ENCODE measurements at regions not wholly inside any gene's neighbourhood (a gene's known extent, or its start where the extent isn't known, plus 50 kb on each side); places are given as distances from the start of the nearest gene placed in this dataset.

DNA sequence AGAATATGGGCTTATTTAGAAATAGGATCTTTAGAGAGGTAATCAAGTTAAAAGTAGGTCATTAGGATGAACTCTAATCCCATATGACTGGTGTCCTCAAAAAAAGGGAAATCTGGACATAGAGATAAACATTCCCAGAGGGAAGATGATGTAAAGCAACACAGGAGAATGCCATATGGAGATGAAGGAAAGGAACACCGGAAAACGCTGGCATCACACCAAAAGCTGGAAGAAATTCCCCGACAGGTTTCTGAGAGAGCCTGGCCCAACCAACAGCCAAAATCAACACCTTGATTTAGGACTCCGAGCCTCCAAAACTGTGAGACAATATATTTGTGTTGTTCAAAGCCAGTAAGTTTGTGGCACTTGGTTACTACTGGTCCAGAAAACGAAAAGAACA, 296.7 kb downstream of the DSEL start:
- DNase-seq = no peak

- no peak for DNase-seq
These were observed 298.0 kb downstream of the DSEL start for GRCh38 chr18:67218556-67218955.

- peak; percentile 55 to 58 for DNase-seq
These were observed 298.9 kb downstream of the DSEL start for GRCh38 chr18:67217551-67218166.

- DNase-seq = no peak
These were observed 299.7 kb downstream of the DSEL start for GRCh38 chr18:67216846-67217245.

DNA sequence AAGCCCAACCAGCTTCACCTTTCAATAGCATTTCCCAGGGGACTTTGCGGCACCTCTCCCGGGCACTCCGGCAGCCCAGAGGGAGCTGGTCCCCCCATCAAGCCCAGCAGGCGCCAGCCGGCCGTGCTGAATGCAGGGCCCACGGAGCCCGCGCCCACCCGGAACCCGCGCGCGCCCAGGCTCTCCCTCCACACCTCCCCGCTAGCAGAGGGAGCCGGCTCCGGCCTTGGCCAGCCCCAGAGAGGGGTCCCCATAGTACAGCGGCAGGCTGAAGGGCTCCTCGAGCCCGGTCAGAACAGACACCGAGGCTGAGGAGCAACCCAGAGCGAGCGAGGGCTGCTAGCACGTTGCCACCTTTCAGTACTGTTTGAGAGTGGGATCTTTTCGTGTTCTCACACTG, 300.8 kb downstream of the DSEL start:
- no peak for DNase-seq

- no peak for DNase-seq
These were observed 304.9 kb downstream of the DSEL start for GRCh38 chr18:67211646-67212045.

- no peak for DNase-seq
These were observed 315.9 kb downstream of the DSEL start for GRCh38 chr18:67200665-67201064.

- peak; percentile 42 to 60 for DNase-seq
These were observed 316.4 kb downstream of the DSEL start for GRCh38 chr18:67199993-67200617.

DNA sequence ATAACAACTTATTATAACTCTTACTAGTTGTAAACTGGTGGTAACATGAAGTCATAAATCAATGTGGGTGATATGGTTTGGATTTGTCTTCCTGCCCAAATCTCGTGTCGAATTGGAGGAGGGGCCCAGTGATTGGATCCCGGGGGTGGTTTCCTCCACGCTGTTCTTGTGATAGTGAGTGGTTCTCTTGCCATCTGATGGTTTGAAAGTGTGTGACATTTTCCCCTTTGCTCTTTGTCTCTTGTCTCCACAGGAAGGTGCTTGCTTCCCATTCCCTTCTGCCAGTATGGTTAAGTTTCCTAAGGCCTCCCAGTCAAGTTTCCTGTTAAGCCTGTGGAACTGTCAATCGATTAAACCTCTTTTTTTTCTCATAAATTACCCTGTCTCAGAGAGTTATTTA, 321.6 kb downstream of the DSEL start:
- no peak for DNase-seq

- DNase-seq = no peak
These were observed 324.0 kb downstream of the DSEL start for GRCh38 chr18:67192535-67192934.

- no peak for DNase-seq
These were observed 333.1 kb downstream of the DSEL start for GRCh38 chr18:67183398-67183797.

DNA sequence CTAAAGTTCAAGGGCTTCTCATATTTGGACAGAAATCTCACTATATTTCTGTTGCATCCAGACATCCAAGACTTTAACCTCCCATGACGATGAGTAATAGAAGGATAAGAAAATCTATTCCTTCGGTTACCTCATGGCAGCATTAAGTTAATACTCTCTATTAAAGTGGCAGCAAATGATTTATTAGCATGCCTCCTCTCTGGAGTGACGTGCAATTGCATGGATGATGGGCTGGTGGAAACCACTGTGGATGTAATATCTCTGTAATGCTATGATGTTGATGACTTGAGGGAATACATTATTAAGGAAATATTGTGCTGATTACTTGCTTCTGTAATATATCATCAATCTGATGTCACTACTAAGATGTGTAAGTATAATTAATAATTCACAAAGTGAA, 336.8 kb downstream of the DSEL start:
- no peak for DNase-seq

DNA sequence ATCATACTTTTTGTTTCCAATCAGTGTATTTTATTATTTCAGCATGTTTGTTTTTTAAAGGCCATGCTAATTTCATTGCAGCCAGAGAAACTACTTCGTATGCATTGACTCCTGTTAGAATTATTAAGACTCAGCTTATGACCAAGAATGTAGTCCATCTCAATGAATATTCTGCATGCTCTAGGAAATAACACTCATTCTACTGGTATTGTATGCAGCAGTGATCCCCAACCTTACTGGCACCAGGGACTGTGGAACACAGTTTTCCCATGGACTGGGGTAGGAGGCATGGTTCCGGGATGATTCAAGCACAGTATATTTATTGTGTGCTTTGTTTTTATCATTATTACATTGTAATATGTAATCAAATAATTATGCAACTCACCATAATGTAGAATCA, 356.9 kb downstream of the DSEL start:
- DNase-seq = no peak

DNA sequence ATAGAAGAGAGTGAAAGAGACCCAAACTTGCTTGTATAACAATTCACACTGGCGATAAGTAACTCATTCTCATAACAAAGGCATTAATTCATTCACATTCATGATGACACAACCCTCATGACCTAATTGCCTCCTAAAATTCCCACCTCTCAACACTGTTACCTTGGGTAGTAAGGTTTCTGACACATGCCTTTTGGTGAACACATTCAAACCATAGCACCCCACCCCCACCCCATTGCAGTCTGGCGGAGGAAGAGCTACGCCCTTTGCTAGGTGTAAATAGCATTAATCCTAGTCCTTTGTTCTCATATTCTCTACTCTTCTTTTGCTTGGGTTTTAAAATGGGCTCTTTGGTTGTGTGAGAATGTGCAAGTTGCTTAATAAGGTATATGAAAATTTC, 361.5 kb downstream of the DSEL start:
- DNase-seq = no peak

DNA sequence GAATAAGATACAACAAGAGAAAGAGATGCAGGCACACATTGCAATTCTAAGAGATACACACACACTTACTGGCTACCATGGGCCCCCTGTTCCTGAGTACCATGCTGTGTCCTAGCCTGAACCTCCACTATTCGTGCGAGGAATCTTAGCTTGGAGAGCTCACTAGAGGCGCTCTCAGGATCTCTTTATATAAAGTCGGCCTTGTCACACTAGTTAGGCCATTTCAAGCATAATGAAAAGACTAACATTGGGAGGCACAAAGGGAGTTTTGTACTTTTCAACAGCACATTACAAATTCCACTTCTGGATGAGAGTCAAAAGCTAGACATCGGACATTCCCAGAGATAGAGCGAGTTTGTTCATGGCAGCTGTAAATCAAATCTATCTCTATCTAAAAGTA, 365.2 kb downstream of the DSEL start:
- DNase-seq = no peak

DNA sequence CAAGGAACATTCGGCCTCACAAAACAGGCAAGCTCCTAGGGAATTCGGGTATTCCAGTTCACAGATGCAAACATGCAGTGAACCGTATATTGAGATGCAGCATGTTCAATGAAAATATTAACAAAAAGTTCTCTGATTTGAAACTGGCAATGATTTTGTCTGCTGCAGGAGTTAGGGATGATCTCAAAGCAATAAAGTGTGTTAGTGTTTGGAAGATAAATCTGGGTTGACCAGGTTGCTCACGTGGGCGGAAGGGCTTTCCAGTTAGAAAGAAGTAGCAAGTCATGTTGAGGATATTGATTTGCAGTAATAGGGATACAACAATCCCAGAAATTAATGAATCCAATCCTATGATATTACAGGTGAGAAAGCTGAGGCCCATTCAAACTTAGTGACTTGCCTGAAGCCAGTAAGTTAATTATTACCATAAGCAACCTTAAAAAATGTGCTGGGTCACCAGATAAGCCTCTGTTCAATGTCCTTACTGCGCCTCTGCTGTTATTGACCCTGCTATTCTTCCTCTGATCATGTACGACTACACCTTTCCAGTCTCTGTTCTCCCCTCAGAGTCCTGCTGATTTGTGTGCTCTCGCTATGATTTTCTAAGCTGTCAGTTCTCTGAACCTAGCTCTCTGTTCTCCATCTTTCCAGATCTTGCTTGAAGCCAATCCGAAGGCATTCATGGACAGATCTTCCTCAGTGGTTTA, 370.8 kb downstream of the DSEL start:
- DNase-seq = no peak

DNA sequence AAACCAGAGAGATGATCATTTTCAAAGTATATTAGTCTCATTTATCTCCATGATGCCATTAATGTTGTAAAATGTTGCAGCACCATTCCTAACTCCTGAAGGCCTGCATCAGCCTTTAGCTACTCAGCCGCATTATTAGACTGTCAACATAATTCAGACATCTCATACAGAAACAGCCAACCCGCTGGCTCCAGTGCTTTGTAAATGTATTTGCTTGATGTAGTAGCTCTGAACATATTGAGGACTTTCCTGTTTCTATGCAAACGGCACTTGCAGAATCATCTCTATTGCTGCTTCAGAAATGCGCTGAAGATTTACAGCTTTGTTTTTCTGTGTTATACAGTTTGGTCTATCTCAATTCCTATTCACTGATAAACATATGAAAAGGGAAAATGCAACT, 372.2 kb downstream of the DSEL start:
- no peak for DNase-seq

GRCh38 chr18:67143028-67143427, 373.5 kb downstream of the DSEL start:
- no peak for DNase-seq

DNA sequence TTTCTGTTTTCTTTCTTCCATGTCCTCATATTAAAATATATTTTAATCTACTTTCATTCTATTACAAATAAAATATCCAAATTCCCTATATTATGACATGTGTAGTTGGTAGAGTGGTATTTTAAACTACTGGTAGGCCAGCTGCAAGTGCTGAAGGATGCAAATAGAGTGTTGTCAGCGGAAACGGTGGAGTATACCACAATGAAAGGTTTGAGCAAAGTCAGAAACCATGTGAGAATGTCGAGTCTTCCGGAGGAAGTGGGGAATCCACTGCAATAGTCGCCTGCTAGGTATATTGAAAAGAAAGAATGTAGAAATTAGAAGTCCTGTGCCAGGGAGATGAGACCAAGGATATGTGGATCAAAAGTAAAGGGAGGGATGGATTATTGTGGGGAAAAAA, 373.9 kb downstream of the DSEL start:
- no peak for DNase-seq

GRCh38 chr18:67140495-67140894, 376.0 kb downstream of the DSEL start:
- DNase-seq = no peak

- no peak for DNase-seq
These were observed 376.6 kb downstream of the DSEL start for GRCh38 chr18:67139899-67140298.

- no peak for DNase-seq
These were observed 380.5 kb downstream of the DSEL start for GRCh38 chr18:67135981-67136380.

DNA sequence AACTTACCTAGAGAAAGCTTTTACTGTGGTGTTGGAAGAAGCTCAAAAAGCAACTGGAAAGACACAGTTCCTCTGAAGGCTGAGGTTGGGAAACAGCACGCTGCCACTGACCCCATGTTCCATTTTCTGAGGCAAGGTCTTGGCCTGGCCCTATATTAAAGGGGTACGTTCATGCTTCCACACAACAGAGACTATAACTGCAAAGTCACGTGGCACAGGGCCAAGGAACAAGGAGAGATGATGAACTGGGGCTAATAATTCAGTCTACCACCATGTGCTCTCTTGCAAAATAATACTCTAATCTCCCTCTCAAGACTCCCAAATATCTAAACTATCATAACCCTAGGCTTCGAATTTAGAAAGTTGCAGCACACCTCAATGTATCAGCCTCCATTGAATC, 381.6 kb downstream of the DSEL start:
- no peak for DNase-seq

DNA sequence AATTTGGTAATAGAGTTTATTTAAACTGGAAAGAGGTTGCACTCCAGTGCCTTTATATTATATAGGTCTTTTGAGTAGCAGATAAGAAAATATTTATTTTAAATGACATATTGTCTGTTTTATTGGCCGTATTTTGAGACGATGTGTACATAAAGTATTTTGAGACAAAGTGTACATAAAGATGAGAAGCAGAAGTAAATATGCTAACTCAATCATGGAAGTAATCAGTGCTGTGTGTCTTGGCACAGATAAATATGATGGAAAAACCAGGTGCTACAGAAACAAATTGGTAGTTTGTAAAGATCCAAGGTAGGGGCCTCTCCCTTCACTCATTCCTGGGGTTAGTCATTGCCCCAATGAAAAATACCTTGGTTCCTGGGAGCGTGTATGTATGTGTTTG, 382.9 kb downstream of the DSEL start:
- no peak for DNase-seq
